Activated naive CD8-positive, alpha-beta T cell treated with anti-CD3 and anti-CD28 coated beads for 36 hours (primary cell): ENCODE measurements at regions not wholly inside any gene's neighbourhood (a gene's known extent, or its start where the extent isn't known, plus 50 kb on each side); places are given as distances from the start of the nearest gene placed in this dataset.
"Not testable (repeated sequence)": the region's sequence is repeated elsewhere in the genome, so short reads cannot be mapped to it uniquely, and the experiment has no call there.

Experiments used
- DNase-seq: peaks from one replicate; pipeline ENCODE4 v3.0.0; 2021
- H3K27ac Mint-ChIP-seq: one replicate; pipeline ENCODE4 v1.8.0; 2022; ENCODE audit warnings: mild to moderate bottlenecking, moderate library complexity, mixed read lengths
- H3K27me3 Mint-ChIP-seq: one replicate; pipeline ENCODE4 v1.8.0; 2022; ENCODE audit warnings: mild to moderate bottlenecking, mixed read lengths
- H3K36me3 Mint-ChIP-seq: one replicate; pipeline ENCODE4 v1.8.0; 2021; ENCODE audit warnings: mild to moderate bottlenecking, mixed read lengths
- H3K4me1 Mint-ChIP-seq: one replicate; pipeline ENCODE4 v1.8.0; 2021; ENCODE audit warnings: mixed read lengths
- H3K4me3 Mint-ChIP-seq: one replicate; pipeline ENCODE4 v1.8.0; 2022; ENCODE audit warnings: mild to moderate bottlenecking, moderate library complexity, mixed read lengths
- H3K9me3 Mint-ChIP-seq: one replicate; pipeline ENCODE4 v1.8.0; 2022; ENCODE audit warnings: mixed read lengths

- Mint-ChIP-seq H3K27me3 (no peaks in the 10 kb centered on the region), H3K36me3 (no peaks in the 10 kb centered on the region), H3K27ac (no peak overlapping the region), H3K4me1 (peaks cover 8% of the 10 kb centered on the region), H3K9me3 (peaks cover 3% of the 10 kb centered on the region), H3K4me3 (no peak overlapping the region)
- no peak for DNase-seq
These were observed 156.5 kb downstream of the KCNRG start for GRCh38 chr13:50171590-50172282.

- not testable (repeated sequence) for H3K9me3 Mint-ChIP-seq, H3K36me3 Mint-ChIP-seq, H3K4me1 Mint-ChIP-seq, H3K27me3 Mint-ChIP-seq, DNase-seq, H3K4me3 Mint-ChIP-seq, H3K27ac Mint-ChIP-seq
These were observed 157.8 kb downstream of the KCNRG start for GRCh38 chr13:50173045-50173444.

- Mint-ChIP-seq H3K4me1 (peaks cover 3% of the 10 kb centered on the region), H3K4me3 (no peak overlapping the region), H3K9me3 (peaks cover 3% of the 10 kb centered on the region), H3K27me3 (no peaks in the 10 kb centered on the region), H3K36me3 (no peaks in the 10 kb centered on the region), H3K27ac (no peak overlapping the region)
- no peak for DNase-seq
These were observed 159.4 kb downstream of the KCNRG start for GRCh38 chr13:50174630-50175029.

GRCh38 chr13:50179977-50180376, 164.7 kb downstream of the KCNRG start:
- Mint-ChIP-seq H3K4me1 (no peaks in the 10 kb centered on the region), H3K27ac (no peak overlapping the region), H3K36me3 (no peaks in the 10 kb centered on the region), H3K9me3 (no peaks in the 10 kb centered on the region), H3K4me3 (no peak overlapping the region), H3K27me3 (no peaks in the 10 kb centered on the region)
- DNase-seq = no peak

- not testable (repeated sequence) for H3K4me1 Mint-ChIP-seq, H3K4me3 Mint-ChIP-seq, H3K9me3 Mint-ChIP-seq, H3K27me3 Mint-ChIP-seq, H3K27ac Mint-ChIP-seq, DNase-seq, H3K36me3 Mint-ChIP-seq
These were observed 170.8 kb downstream of the KCNRG start for GRCh38 chr13:50185769-50186763.

- Mint-ChIP-seq H3K4me3 (no peak overlapping the region), H3K36me3 (no peaks in the 10 kb centered on the region), H3K27ac (no peak overlapping the region), H3K9me3 (no peaks in the 10 kb centered on the region), H3K27me3 (peaks cover 15% of the 10 kb centered on the region), H3K4me1 (no peaks in the 10 kb centered on the region)
- no peak for DNase-seq
These were observed 172.2 kb downstream of the KCNRG start for GRCh38 chr13:50187352-50188029.

- H3K4me3 Mint-ChIP-seq = no peak overlapping the region
- no peaks in the 10 kb centered on the region for H3K36me3 Mint-ChIP-seq
- H3K27me3 Mint-ChIP-seq = peaks cover 16% of the 10 kb centered on the region
- no peaks in the 10 kb centered on the region for H3K9me3 Mint-ChIP-seq
- H3K27ac Mint-ChIP-seq = no peak overlapping the region
- no peaks in the 10 kb centered on the region for H3K4me1 Mint-ChIP-seq
- DNase-seq = no peak
These were observed 173.5 kb downstream of the KCNRG start for GRCh38 chr13:50188696-50189095.

- Mint-ChIP-seq H3K36me3 (no peaks in the 10 kb centered on the region), H3K4me3 (no peak overlapping the region), H3K4me1 (no peaks in the 10 kb centered on the region), H3K27ac (no peak overlapping the region), H3K9me3 (no peaks in the 10 kb centered on the region), H3K27me3 (peaks cover 16% of the 10 kb centered on the region)
- DNase-seq = no peak
These were observed 174.2 kb downstream of the KCNRG start for GRCh38 chr13:50189450-50189849.

- DNase-seq = no peak
These were observed 175.8 kb downstream of the KCNRG start for GRCh38 chr13:50191004-50191403.

GRCh38 chr13:50192272-50192813, 177.1 kb downstream of the KCNRG start:
- DNase-seq = no peak
- Mint-ChIP-seq H3K4me1 (no peaks in the 10 kb centered on the region), H3K4me3 (no peak overlapping the region), H3K27me3 (peaks cover 16% of the 10 kb centered on the region), H3K36me3 (no peaks in the 10 kb centered on the region), H3K9me3 (no peaks in the 10 kb centered on the region), H3K27ac (no peak overlapping the region)

More at GRCh38 chr13:50191004-50191403, 175.8 kb downstream of the KCNRG start:
- no peak overlapping the region for H3K4me3 Mint-ChIP-seq
- no peak overlapping the region for H3K27ac Mint-ChIP-seq
- peaks cover 16% of the 10 kb centered on the region for H3K27me3 Mint-ChIP-seq
- no peaks in the 10 kb centered on the region for H3K9me3 Mint-ChIP-seq
- H3K36me3 Mint-ChIP-seq = no peaks in the 10 kb centered on the region
- H3K4me1 Mint-ChIP-seq = no peaks in the 10 kb centered on the region

- Mint-ChIP-seq H3K9me3 (no peaks in the 10 kb centered on the region), H3K27ac (no peak overlapping the region), H3K4me1 (no peaks in the 10 kb centered on the region), H3K27me3 (peaks cover 6% of the 10 kb centered on the region), H3K36me3 (no peaks in the 10 kb centered on the region), H3K4me3 (no peak overlapping the region)
- DNase-seq = no peak
These were observed 179.8 kb downstream of the KCNRG start for GRCh38 chr13:50195045-50195444.

- DNase-seq = no peak
- H3K4me1 Mint-ChIP-seq = no peaks in the 10 kb centered on the region
- H3K36me3 Mint-ChIP-seq = no peaks in the 10 kb centered on the region
- no peak overlapping the region for H3K4me3 Mint-ChIP-seq
- no peaks in the 10 kb centered on the region for H3K9me3 Mint-ChIP-seq
- no peak overlapping the region for H3K27ac Mint-ChIP-seq
- H3K27me3 Mint-ChIP-seq = peaks cover 6% of the 10 kb centered on the region
These were observed 180.9 kb downstream of the KCNRG start for GRCh38 chr13:50196118-50196517.

GRCh38 chr13:50197705-50198104, 182.5 kb downstream of the KCNRG start:
- Mint-ChIP-seq H3K27me3 (no peaks in the 10 kb centered on the region), H3K36me3 (no peaks in the 10 kb centered on the region), H3K27ac (no peak overlapping the region), H3K4me1 (no peaks in the 10 kb centered on the region), H3K9me3 (no peaks in the 10 kb centered on the region), H3K4me3 (no peak overlapping the region)
- no peak for DNase-seq

GRCh38 chr13:50198508-50198907, 183.3 kb downstream of the KCNRG start:
- no peak overlapping the region for H3K27ac Mint-ChIP-seq
- no peaks in the 10 kb centered on the region for H3K27me3 Mint-ChIP-seq
- no peaks in the 10 kb centered on the region for H3K9me3 Mint-ChIP-seq
- no peak overlapping the region for H3K4me3 Mint-ChIP-seq
- H3K36me3 Mint-ChIP-seq = no peaks in the 10 kb centered on the region
- no peak for DNase-seq
- H3K4me1 Mint-ChIP-seq = no peaks in the 10 kb centered on the region

- Mint-ChIP-seq H3K27me3 (peaks cover 6% of the 10 kb centered on the region), H3K27ac (no peak overlapping the region)
These were observed 185.3 kb downstream of the KCNRG start for GRCh38 chr13:50200569-50200968.

More at GRCh38 chr13:50200569-50200968, 185.3 kb downstream of the KCNRG start:
- no peak for DNase-seq
- no peaks in the 10 kb centered on the region for H3K4me1 Mint-ChIP-seq
- H3K9me3 Mint-ChIP-seq = no peaks in the 10 kb centered on the region
- no peaks in the 10 kb centered on the region for H3K36me3 Mint-ChIP-seq
- H3K4me3 Mint-ChIP-seq = no peak overlapping the region
